Activated gamma-delta T cell treated with anti-CD3 and anti-CD28 coated beads, Interleukin-2, amount 50 U/mL, for 16 hours (primary cell): ENCODE measurements at regions not wholly inside any gene's neighbourhood (a gene's known extent, or its start where the extent isn't known, plus 50 kb on each side); places are given as distances from the start of the nearest gene placed in this dataset.

Experiments
- DNase-seq: peaks from one replicate; pipeline ENCODE4 v3.0.0-alpha.2; 2020; ENCODE audit warnings: low read depth

DNA sequence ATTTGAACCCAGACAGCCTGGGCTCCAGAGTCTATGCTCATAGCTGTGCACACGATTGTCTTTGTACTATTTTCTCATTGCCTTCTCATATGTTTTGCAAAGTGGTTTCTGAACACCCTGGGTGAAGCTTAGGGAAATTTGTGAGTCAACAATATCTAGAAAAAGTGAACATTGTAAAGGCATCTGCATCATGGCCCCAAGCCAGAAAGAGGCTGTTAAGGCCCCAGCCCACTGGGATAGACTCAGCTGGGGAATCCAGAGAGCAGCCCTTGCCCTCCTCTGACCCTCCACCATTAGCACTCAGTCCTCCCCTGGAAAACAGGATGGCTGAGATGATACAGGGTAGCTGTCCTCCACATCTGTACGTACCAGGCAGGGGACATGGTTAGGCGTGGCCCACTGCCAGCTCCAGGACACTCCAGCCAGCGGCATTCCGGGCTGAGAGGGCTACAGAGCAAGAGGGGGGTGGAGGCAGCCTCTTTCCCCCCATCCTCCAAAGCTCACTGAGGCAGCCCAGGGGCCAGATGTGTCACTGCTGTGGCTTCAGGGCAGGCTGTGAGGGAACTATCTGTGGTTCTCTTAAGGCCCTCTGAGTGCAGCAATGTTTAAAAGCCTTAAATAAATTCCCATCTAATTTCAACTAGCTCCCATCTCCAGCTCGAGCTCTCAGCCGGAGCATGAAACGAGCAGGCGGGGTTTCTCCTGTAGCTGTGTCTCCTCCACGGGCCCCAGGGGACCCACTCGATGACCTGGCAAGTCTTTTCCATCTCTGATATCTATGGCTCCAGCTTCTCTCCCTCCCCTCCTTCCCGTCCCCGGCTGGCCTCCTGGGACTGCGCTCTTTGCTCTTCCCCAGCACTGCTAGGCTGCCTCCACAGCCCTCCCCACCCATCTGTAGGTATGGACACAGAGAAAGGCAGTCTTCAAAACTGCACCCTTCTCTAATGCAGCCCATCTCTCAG, 209.4 kb upstream of the LRFN2 start:
- DNase-seq: no peak

DNA sequence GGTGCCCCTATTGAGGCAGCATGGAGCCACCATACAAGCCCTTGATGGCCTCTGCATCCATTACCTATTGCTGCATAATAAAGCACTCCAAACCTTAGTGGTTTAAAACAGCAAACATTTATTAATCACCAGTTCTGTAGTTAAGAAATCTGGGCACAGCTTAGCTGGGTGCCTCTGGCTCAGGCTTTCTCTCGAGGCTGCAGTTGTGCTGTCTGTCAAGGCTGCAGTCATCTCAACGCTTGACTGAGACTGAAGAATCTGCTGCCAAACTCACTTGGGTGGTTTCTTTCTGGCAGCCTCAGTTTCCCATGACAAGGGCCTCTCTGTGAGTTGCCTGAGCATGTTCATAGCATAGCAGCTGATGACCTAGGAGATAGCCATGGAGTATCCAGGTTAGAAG, 207.4 kb upstream of the LRFN2 start:
- no peak for DNase-seq

DNA sequence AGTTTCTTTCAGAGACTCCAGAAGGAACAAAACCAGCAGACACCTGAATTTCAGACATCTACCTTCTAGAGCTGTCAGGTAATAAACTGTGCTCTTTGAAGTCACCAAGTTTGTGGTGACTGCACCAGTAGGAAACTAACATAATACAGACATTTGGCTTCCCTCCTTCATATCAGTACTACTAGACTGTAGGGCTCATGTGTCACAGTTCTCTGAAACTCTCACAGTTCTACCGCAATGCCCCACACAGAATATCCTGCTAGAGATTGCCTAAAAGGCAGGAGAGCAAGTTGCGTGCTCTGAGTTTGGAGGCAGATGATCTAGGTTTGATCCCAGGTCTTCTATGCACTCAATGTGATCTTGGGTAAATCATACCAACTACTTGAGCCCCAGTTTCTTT, 205.0 kb upstream of the LRFN2 start:
- no peak for DNase-seq

DNA sequence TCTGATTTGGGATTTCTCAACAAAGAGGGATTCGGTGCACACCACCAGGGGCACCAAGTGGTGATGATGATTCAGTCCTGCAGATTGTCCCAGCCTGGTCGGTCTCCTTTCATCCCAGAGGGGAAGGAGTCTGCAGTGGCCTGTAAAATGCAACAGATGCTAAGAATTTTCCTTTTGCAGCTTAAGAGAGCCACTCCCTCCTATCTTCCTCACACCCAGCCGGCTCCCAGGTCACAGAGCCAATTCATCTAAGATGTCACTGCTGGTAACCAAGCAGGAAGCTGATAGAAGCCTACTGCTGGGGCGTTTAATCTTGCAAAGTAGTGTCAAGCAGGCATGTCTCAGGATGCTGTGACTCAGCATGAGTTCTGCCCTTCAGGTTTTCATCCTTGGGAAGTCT, 203.8 kb upstream of the LRFN2 start:
- DNase-seq: no peak

DNA sequence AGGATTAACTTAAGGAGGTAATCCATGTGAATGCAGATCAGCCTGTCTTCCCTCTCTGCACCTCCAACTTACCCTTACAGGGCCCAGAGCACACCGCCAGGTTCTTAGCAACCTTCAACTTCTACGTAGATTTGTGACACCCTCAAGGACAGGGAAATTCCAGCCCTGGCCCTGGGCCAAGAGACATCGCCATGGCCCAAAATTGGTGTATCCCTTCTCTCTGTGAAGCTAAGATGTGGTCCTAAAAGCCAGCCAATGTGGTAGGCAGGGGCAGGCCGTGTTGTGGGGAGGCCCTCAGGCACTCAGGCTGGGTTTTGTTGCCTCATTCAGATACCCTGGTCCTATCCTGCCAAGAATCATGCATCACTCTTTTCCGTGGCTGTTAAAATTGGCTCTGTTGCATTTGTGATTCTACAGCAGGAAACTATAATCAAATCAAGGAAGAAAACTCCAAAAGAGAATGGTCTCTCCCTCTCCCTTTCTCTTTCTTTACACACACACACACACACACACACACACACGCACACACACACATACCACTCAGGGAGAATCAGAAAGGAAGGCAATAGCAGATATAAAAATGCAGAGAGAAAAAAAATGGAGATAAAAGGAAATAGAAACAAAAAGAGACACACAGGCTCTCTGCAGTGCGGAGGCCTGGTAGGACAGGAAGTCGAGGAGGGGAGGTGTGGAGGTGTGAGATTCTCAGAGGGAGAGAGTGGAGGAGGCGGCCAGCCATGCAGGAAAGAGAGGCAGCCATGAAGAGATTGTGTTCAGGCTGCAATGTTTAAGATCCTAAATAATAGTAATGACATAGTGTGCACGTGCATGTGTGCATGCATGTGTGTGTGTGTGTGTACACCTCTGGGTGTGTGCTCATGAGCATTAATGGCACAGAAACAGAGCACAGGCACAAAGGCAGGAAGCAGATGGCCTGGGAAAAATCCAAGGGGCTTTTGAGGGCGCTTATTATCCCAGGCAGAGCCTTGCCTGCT, 201.8 kb upstream of the LRFN2 start:
- DNase-seq: peak; percentile 14

DNA sequence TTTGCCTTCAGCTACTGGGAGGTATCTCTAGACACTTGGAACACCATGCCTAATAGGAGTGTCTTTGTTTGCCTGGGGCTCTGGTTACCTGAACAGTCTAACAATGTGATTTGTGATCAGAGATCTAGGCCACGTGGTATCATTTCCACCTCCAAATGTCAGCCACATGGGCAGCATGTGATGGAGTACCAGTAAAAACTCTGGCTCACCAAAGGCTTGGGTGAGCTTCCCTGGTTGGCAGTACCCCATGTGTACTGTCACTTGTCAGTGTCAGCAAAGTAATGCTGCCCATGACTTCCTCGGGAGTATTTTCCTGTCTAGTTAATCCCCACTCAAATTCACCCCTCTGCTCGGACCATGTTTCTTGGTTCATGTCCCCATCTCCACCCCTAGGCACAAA, 195.2 kb upstream of the LRFN2 start:
- DNase-seq: no peak

DNA sequence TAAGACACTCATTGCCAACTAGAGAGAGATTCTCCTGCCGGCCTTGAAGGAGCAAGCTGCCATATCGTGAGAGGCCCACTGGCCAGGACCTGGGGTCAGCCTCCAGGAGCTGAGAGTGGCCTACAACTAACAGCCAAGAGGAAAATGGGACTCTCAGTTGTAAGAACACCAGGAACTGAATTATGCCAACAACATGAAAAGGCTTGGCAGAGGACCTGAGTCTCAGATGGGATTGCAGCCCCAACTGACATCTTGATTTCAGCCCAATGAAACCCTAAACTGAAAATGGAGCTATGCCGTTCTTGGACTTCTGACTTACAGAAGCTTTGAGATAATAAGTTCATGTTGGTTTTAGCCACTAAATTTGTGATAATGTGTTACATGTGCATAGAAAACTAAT, 193.5 kb upstream of the LRFN2 start:
- DNase-seq: no peak

DNA sequence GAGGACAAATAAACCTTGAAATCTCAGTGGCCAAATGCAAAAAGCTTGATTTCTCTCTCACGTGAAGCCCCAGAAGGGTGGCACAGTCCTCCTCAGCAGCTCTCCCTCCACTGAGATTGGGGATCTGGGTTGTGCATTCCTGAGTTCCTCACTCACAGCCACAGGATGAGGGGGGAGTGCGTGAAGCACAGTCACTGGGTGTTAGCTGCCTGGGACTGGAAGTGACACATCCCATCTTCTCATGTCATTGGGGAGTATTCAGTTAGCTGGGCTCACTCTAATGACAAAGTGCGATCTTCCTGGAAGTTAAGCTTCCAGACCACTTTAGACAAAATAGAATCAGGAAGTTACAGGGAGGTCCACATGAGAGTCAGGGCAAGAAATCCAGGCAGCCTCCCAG, 192.2 kb upstream of the LRFN2 start:
- DNase-seq: no peak

DNA sequence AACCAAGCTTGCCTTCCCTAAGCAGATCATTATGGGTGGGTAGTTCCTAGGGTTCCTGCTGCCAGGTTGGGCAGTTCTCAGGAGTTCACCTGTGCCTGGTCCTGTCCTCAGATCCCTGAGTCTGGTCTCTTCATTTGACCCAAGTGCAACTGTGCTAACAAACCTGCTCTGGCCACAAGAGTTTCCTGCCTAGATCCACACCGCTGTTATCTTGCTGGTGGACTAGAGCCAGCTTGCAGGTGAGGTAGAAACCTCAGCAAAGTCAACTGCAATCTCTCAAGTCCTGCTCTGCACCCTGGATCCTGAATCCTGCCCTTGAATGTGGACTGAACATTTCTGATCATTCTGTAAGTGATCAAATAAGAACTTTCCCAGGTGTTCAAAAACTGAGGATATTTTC, 191.8 kb upstream of the LRFN2 start:
- no peak for DNase-seq

DNA sequence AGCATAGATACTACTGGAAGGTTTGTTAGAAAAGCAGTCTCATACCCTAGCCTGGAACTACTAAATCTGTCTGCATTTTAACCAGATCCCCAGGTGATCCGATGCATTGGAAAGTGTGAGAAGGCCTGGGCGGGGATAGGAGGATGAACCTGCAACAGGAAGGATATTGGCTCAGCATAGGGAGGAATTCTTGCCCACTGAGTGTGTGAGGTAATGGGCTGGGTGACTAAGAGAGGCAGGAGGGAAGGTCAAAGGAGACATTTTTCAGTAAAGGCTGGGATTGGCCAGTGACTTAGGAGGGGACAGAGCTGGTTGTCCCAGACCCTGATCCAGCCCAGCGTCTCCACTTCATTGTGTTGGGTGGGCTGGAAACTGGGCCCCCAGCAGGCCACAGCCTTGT, 191.0 kb upstream of the LRFN2 start:
- DNase-seq: no peak

DNA sequence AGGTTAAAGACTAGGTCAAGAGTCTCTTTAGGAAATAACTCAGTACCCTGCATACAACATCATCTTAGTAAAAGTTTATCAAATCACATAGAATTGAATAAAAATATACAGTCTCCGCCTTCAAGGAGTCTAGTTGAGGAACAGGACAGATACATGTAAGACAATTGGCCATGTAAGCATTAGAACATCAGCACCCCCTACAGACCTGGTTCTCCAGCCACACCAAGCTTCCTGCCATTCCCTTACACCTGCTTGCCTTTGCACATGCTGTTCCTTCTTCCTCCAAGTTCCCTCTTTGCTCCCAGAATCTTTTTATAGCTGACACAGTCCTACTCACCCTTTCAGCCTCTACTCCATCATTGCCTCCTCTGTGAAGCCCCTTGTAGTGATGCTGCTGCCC, 187.8 kb upstream of the LRFN2 start:
- no peak for DNase-seq

DNA sequence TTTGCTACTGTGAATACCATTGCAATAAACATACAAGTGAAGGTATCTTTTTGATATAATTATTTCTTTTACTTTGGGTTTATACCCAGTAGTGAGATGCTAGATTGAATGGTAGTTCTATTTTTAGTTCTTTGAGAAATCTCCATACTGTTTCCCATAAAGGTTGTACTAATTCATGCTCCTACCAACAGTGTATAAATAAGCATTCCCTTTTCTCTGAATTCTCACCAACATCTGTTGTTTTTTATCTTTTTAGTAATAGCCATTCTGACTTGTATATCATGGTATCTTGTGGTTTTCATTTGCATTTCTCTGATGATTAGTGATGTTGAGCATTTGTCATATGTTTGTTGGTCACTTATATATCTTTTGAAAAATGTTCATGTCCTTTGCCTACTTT, 183.6 kb upstream of the LRFN2 start:
- DNase-seq: no peak

DNA sequence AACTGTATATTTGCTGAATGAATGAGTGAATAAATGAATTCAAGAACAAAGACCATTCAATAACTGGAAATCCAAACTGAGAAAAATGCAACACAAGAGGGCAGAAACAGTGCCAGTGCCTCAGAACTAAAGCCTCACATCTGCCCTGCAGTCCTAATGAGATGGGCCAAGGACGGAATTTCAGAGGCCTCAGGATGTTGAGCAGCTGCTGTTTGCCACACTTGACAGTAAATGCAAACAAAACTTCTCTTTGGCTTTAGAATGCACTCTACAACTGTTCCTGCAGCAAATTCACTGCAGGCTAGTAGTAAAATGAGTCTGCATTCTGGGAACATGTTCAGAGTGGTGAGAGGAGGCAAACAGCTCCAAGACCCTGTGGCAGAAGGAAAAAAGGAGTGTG, 177.6 kb upstream of the LRFN2 start:
- no peak for DNase-seq

DNA sequence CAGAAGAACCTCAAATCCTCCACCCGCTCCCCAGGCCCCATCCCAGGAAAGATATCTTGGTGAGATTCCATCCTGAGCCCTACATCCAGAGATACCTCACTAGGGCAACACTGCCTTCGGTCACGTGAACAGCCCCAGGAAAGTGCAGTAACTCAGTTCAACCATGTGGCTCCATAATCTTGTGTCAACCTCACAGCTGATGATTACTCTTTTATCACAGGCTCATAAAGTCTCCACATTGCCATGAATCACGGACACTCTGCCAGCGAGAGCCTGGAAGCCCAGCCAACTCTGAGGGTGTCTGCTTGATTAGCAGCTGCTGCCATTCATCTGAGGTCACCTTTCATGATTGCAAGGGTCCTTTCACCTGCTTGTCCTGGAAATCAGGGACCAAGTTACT, 175.8 kb upstream of the LRFN2 start:
- no peak for DNase-seq

DNA sequence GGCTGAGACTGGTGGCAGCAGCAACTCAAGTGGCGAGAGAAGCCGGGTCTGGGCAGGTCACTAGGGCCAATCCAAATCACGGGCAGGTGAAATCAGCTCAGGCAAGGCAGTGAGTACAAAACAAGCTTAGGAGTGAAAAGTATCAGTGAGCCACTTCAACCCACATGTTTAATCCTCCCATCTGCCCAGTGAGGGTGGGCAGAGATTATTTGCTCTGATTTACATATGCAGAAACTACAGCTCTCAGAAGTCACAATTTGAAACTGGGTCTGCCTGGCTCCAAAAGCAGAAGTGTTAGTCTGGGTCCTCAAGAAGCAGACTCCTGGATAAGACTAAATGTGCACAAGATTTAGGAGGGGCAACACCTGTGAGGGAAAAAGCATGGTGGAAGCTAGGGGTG, 173.7 kb upstream of the LRFN2 start:
- no peak for DNase-seq

DNA sequence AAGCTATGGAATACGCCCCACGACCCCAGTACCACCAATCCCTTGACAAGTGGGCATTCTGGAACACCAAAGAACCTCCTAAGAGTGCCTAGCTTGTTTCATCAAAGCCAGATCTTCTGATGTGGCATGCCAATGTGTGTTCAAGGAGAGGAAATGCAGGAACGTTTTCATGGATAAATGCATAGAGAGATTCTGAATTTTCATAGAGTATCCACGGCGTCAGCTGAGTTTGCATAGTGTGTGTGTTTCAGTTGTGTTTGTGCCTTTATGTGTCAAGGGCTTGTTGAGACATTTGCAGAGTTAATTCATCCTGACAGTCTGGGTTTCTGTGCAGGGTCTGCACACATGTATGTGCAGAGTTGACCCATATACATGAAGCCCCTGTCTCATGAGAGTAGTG, 172.7 kb upstream of the LRFN2 start:
- DNase-seq: no peak

DNA sequence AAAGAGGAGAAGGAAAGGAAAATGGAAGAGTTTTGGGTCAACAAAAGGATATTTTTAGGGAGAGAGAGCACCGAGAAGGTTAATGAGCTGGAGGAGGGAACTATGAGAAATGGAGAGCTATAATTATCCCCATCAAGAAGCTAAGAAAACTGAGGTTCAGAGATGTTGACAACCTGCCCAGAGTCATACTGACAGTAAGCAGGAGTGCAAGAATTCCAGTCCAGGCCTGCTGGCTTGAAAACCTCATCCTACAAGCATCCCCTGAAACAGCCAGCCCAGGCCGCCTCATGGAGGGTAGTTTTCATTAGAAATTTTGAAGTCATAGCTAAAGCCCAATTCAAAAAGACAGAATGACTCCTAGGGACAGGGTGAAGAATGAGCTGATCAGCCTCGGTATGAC, 172.1 kb upstream of the LRFN2 start:
- DNase-seq: no peak

DNA sequence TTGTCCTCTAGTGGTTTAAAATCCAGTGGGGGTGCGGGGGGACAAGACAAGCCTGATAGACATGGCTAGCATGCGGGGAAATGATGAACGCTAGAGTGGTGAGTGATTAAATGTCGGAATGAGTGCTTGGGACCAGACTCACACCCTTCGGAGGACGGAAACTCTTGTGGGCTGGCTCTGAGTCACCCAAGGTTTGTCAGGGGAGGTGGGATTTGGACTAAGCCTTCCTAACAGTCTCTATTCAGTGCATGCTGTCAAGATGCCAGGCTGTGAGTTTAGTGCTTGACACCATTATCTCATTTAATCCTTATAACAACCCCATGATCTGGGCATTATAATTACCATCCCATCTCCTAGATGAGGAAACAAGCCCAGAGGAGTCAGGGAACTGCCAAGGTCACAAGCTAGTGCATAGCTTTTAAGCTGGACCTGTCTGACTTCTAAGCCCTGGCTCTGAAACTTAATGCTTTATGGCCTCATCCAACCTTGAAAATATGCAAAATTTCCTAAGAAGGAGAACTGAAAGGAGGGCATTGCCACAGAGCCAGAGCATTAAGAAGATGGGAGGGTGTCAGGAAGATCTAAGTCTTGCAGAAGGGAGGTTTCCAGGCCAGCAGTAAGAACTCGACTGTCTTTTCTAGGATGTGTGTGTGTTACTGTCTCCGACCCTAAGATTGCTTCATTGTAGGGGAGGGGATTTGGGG, 168.7 kb upstream of the LRFN2 start:
- no peak for DNase-seq

DNA sequence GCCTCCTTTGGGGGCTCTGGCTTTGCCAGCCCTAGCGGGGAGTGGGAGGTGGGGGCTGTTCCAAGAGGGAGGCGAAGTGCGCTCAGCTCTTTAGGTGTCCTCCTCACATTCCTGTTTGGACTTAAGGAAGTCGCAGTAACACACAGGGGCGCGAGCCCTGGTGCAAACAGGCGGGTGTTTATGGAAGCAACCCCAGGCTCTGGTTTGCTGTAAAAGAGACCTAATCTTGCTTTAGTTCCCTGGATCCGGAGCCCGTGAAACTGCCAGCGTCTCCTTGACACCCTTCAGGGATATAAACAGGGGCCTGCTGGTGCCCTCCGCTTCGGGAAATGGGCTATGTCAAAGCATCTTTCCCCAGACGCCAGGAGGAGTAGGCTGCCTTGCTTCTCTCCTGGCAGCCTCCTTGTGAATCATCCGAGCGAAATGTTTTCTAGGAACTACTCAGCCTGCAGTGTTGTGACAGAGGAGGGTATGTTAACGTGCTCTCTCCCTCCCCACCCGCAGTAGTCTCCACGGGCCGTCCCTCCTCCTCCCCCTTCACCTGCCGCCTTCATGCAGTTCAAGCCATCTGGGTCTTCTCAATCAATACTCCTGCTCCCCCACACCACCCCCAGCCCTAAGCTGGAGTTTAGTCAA, 168.0 kb upstream of the LRFN2 start:
- DNase-seq: no peak

DNA sequence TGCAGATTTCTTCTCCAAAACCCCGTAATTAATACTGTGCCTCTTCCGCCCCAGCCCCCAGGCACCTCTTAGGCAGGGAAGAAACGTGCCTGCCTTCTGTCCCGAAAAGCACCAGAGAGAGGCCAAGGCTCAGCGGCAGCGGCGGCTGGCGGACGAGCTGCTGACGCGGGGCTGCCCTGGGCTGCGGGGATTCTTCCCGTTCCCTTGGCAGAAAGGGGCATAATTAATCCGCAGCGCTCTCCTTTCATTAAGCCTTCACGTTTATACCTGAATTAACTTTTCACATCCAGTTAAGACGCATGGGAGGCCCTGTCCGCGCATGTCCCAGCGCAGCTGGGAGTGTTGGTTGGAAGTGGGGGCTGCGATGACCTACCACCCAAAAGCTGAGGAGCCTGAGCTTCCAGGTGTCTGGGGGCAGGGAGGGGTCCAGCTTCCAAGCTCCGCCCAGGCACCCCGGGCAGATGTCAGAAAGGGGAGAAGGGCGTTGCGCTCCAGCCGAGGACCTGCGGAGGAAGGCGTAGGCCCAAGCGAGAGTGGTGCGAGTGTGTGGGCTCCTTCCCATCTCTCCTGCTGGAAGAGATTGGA, 167.4 kb upstream of the LRFN2 start:
- DNase-seq: no peak

DNA sequence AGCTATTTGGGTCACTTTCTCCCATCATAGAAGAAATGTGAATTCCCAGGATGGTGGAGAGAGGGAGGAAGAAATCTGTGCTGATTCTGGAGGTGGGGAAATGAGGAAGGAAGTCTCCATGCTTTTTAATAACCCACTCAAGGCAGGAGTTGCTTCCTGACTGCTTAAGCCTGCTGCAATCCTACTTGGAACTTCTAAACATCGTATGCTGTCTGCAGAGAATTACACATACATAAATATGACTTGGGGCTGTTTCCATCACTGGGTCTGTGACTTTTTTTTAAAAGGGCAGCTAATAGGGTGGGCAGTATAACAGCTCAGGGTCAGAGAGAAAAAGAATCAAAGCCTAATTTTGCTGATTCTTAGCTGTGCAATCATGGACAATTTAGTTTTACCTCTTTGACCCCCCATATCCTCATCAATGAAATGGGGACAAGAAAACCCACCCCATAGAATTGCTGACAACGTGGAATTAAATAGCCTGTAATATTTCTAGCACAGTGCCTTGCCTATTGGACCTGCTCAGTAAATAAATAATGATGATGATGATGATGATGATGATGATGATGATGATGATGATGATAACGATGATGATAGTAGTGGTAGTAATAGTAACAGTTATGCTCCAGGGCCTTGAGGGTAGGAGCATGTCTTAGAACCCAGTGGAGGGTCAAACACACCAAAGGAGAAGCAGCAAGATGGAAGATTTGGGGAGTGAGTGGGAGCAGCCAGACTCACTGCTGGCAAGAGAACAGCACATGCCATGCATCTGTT, 166.7 kb upstream of the LRFN2 start:
- no peak for DNase-seq
